Skin of body (tissue), 1 donor: ENCODE measurements at regions not wholly inside any gene's neighbourhood (a gene's known extent, or its start where the extent isn't known, plus 50 kb on each side); places are given as distances from the start of the nearest gene placed in this dataset.

ENCODE experiments used
- DNase-seq: peaks from one replicate; lab custom pipeline; 2025; lab: John Stamatoyannopoulos, UW

- no peak for DNase-seq
These were observed 55.7 kb upstream of the FRMD1 start for GRCh38 chr6:168134560-168135201.

GRCh38 chr6:168133687-168134559 is 54.9 kb upstream of the FRMD1 start:
- no peak for DNase-seq

- DNase-seq = peak; percentile 43
These were observed 54.2 kb upstream of the FRMD1 start for GRCh38 chr6:168133168-168133561.

- DNase-seq = peak; percentile 64
These were observed 53.6 kb upstream of the FRMD1 start for GRCh38 chr6:168132531-168133167.

- DNase-seq = no peak
These were observed 52.7 kb upstream of the FRMD1 start for GRCh38 chr6:168131464-168132415.

GRCh38 chr6:168130697-168131371 is 51.8 kb upstream of the FRMD1 start:
- no peak for DNase-seq

- DNase-seq = no peak
These were observed 51.2 kb upstream of the FRMD1 start for GRCh38 chr6:168130168-168130696.

- DNase-seq = no peak
These were observed 50.5 kb upstream of the FRMD1 start for GRCh38 chr6:168129292-168130167.

- no peak for DNase-seq
These were observed 49.7 kb upstream of the FRMD1 start for GRCh38 chr6:168128631-168129291.
